DOHH2 (cell line): ENCODE measurements at regions not wholly inside any gene's neighbourhood (a gene's known extent, or its start where the extent isn't known, plus 50 kb on each side); places are given as distances from the start of the nearest gene placed in this dataset.
"Not testable (repeated sequence)": the region's sequence is repeated elsewhere in the genome, so short reads cannot be mapped to it uniquely, and the experiment has no call there.

Experiments
- H3F3A ChIP-seq: fragments of 200-600 bp; sonication (generic), shearing (Covaris generic); 2 replicates; pipeline ENCODE4 v1.6.0; 2016; ENCODE audit warnings: antibody characterized with exemption, mild to moderate bottlenecking; ENCODE audit not compliant: control insufficient read depth, insufficient read depth
- H3K27ac ChIP-seq: fragments of 200-600 bp; sonication (generic); 2 replicates; pipeline ENCODE4 v1.5.1; 2014; ENCODE audit warnings: low read depth, mild to moderate bottlenecking, low read length, moderate library complexity
- H3K27me3 ChIP-seq: fragments of 200-600 bp; sonication (generic); 2 replicates; pipeline ENCODE4 v1.6.1; 2014; ENCODE audit warnings: mild to moderate bottlenecking, low read length, mixed read lengths; ENCODE audit not compliant: control insufficient read depth
- H3K36me3 ChIP-seq: fragments of 200-600 bp; sonication (generic); 2 replicates; pipeline ENCODE4 v1.6.1; 2014; ENCODE audit warnings: mild to moderate bottlenecking, low read length, moderate library complexity, mixed read lengths; ENCODE audit not compliant: control insufficient read depth
- H3K4me1 ChIP-seq: fragments of 200-600 bp; sonication (generic); 2 replicates; pipeline ENCODE4 v1.6.1; 2014; ENCODE audit warnings: mild to moderate bottlenecking, low read length, mixed read lengths; ENCODE audit not compliant: control insufficient read depth
- H3K4me2 ChIP-seq: fragments of 200-600 bp; sonication (generic); 2 replicates; pipeline ENCODE4 v1.6.0; 2014; ENCODE audit warnings: mild to moderate bottlenecking, low read length, moderate library complexity
- H3K4me3 ChIP-seq: fragments of 200-600 bp; sonication (generic); 2 replicates; pipeline ENCODE4 v1.5.1; 2014; ENCODE audit warnings: mild to moderate bottlenecking, low read length, mixed read lengths
- H3K79me2 ChIP-seq: fragments of 200-600 bp; sonication (generic); 2 replicates; pipeline ENCODE4 v1.6.1; 2014; ENCODE audit warnings: mild to moderate bottlenecking, low read length, mixed read lengths; ENCODE audit not compliant: control insufficient read depth
- H3K9me2 ChIP-seq: fragments of 200-600 bp; sonication (generic); replicated peaks from 2 replicates; pipeline ENCODE4 v1.6.1; 2014; ENCODE audit warnings: mild to moderate bottlenecking, low read length, mixed read lengths; ENCODE audit not compliant: control insufficient read depth
- H3K9me3 ChIP-seq: fragments of 200-600 bp; sonication (generic); 2 replicates; pipeline ENCODE4 v1.6.1; 2014; ENCODE audit warnings: antibody characterized with exemption, low read length, mixed read lengths; ENCODE audit not compliant: control insufficient read depth, insufficient read depth
- H4K20me1 ChIP-seq: fragments of 200-600 bp; sonication (generic); 2 replicates; pipeline ENCODE4 v1.6.0; 2014; ENCODE audit warnings: low read depth, mild to moderate bottlenecking, antibody characterized with exemption, low read length, moderate library complexity; ENCODE audit not compliant: control insufficient read depth, insufficient read depth
- EZH2phosphoT487 ChIP-seq: fragments of 200-600 bp; sonication (generic); IDR thresholded peaks from 2 replicates; pipeline ENCODE4 v1.6.1; 2017; ENCODE audit warnings: borderline replicate concordance, mild to moderate bottlenecking, antibody characterized with exemption, low read length, moderate library complexity, mixed read lengths
- TF ChIP-seq, protein P1 (sequence below): fragments of 200-600 bp; sonication (generic); IDR thresholded peaks from one replicate; pipeline ENCODE4 v1.5.1; 2014; ENCODE audit warnings: antibody characterized with exemption, mild to moderate bottlenecking, low read depth, low read length; ENCODE audit not compliant: poor library complexity, severe bottlenecking

DNA sequence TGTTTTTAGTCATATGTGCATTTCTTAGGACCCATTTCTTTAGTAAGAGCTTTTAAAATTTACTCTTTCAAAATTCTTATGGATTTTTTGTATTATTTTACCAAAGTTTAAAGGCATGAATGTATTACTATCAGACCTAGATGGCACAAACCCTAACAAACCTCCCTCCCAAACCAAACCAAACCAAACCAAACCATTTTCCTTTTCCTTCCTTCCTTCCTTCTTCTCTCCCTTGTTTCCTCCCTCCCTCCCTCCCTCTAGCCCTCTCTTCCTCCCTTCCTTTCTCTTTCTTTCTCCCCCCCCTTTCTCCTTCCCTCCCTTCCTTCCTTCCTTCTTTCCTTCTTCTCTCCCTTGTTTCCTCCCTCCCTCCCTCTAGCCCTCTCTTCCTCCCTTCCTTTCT lies 1001.8 kb upstream of the CITED2 start:
- Histone ChIP-seq H3K4me2 (no peak overlapping the region), H3K4me1 (no peaks in the 10 kb centered on the region), H3K27ac (no peak overlapping the region), H3K4me3 (no peak overlapping the region), H3K9me2 (no peaks in the 10 kb centered on the region), H3K27me3 (no peaks in the 10 kb centered on the region), H3K9me3 (no peaks in the 10 kb centered on the region), H3K79me2 (no peaks in the 10 kb centered on the region), H3K36me3 (no peaks in the 10 kb centered on the region), H4K20me1 (no peaks in the 10 kb centered on the region), H3F3A (no peaks in the 10 kb centered on the region)
- no peak for TF ChIP-seq EZH2phosphoT487
- TF ChIP-seq, protein P1, sequence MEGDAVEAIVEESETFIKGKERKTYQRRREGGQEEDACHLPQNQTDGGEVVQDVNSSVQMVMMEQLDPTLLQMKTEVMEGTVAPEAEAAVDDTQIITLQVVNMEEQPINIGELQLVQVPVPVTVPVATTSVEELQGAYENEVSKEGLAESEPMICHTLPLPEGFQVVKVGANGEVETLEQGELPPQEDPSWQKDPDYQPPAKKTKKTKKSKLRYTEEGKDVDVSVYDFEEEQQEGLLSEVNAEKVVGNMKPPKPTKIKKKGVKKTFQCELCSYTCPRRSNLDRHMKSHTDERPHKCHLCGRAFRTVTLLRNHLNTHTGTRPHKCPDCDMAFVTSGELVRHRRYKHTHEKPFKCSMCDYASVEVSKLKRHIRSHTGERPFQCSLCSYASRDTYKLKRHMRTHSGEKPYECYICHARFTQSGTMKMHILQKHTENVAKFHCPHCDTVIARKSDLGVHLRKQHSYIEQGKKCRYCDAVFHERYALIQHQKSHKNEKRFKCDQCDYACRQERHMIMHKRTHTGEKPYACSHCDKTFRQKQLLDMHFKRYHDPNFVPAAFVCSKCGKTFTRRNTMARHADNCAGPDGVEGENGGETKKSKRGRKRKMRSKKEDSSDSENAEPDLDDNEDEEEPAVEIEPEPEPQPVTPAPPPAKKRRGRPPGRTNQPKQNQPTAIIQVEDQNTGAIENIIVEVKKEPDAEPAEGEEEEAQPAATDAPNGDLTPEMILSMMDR, result no peak

DNA sequence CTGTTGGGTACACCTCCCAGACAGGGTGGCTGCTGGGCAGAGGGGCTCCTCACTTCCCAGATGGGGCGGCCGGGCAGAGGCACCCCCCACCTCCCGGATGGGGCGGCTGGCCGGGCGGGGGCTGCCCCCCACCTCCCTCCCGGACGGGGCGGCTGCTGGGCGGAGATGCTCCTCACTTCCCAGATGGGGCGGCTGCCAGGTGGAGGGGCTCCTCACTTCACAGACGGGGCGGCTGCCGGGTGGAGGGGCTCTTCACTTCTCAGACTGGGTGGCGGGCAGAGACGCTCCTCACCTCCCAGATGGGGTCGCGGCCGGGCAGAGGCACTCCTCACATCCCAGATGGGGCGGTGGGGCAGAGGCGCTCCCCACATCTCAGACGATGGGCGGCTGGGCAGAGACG lies 999.3 kb upstream of the CITED2 start:
- H3K27me3 ChIP-seq, H3K9me3 ChIP-seq, H3K79me2 ChIP-seq, H3K9me2 ChIP-seq, H3F3A ChIP-seq, H3K4me2 ChIP-seq, H3K4me1 ChIP-seq, H4K20me1 ChIP-seq, H3K4me3 ChIP-seq, H3K36me3 ChIP-seq, H3K27ac ChIP-seq: not testable (repeated sequence)

DNA sequence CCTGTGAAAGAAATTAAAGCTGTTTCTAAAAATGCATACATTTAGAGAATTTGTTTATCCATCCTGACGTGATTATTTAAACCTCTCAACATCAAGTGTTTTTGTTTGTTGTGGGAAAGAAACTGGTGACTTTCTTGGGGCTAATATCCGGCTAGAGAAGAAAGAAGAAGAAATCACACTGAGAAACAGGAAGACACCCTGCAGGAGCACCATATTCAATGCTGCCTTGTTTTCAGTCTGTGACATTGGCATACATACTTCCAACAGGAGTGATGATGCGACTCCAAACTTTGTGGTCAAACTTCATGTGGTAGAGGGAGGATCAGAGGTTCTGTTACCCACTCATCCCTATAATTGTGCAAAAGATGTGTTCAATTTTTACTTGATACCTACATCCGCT lies 997.6 kb upstream of the CITED2 start:
- TF ChIP-seq, protein P1, result no peak
- TF ChIP-seq EZH2phosphoT487, result no peak
- Histone ChIP-seq H3K79me2 (no peaks in the 10 kb centered on the region), H3K36me3 (no peaks in the 10 kb centered on the region), H3K4me2 (no peak overlapping the region), H3K4me3 (no peak overlapping the region), H4K20me1 (no peaks in the 10 kb centered on the region), H3K27ac (no peak overlapping the region), H3K27me3 (no peaks in the 10 kb centered on the region), H3K4me1 (no peaks in the 10 kb centered on the region), H3K9me2 (no peaks in the 10 kb centered on the region), H3F3A (no peaks in the 10 kb centered on the region), H3K9me3 (no peaks in the 10 kb centered on the region)

DNA sequence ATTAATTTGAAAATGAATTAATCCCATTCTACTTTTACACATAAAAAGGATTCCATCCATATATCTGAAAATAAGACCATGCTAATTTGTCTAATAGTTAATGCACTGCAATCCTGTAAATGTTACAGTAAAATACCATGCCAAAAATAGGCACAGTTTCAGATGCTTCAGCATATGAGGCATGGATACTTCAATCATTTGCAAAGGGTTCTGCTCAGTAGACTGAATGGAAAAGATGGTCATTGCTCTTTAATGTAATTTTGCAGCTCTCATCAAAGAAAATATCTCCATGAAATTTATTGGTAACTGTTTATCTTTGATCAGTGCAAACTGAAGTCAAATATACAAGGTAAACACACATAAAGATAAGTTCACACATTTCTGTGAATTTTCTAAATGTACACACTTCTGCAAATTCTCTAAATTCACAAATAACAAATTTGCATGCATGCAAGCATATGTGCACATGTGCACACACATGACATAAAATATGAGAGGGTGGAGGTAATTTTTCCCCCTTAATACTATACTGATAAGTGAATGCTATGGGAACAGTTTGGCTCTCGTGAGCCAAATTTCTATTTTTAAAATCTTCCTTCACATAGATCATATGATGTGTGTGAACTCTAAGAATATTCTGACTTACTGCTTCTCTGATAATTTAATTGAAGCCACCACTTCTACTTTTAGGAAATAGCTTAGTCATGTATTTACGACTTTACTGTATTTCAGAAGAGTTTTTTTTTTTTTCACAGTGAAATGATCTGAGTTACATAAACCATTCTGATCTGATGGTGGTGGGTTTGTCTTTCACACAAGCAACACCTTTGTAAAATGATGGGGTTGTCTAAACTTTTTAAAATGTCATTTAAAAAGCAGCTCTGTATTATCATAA lies 996.8 kb upstream of the CITED2 start:
- Histone ChIP-seq H3K27ac (no peak overlapping the region), H3K4me2 (no peak overlapping the region), H3F3A (no peaks in the 10 kb centered on the region), H3K36me3 (no peaks in the 10 kb centered on the region), H3K4me3 (no peak overlapping the region), H3K27me3 (no peaks in the 10 kb centered on the region), H3K79me2 (no peaks in the 10 kb centered on the region), H3K4me1 (no peaks in the 10 kb centered on the region), H4K20me1 (no peaks in the 10 kb centered on the region), H3K9me2 (no peaks in the 10 kb centered on the region), H3K9me3 (no peaks in the 10 kb centered on the region)
- TF ChIP-seq, protein P1, result no peak
- no peak for TF ChIP-seq EZH2phosphoT487
